T-cell (primary cell): ENCODE measurements at regions not wholly inside any gene's neighbourhood (a gene's known extent, or its start where the extent isn't known, plus 50 kb on each side); places are given as distances from the start of the nearest gene placed in this dataset.
"Not testable (repeated sequence)": the region's sequence is repeated elsewhere in the genome, so short reads cannot be mapped to it uniquely, and the experiment has no call there.

Source experiments
- ATAC-seq, 4 experiments: fragments of 200-7000 bp in 3 of 4; fragments of 150-1000 bp in 1 of 4; cut with Tn5 transposase; replicated peaks in 1 of 4; 1 replicate in 3 of 4; 2 replicates in 1 of 4; pipeline ENCODE4 v1.10.0; 2021; ENCODE audit warnings: moderate library complexity in 3 of 4, mild to moderate bottlenecking in 2 of 4, moderate number of reproducible peaks in 1 of 4
- CTCF ChIA-PET, 2 donors: fragments of 300-600 bp; sonication (Branson Sonifier 250); formaldehyde crosslinking; loops; one replicate each; lab custom pipeline; 2022; ENCODE audit warnings: antibody characterized with exemption in 2 of 2; lab: Charles Lee
- POLR2A ChIA-PET, 2 donors: fragments of 300-600 bp; sonication (Branson Sonifier 250); formaldehyde crosslinking; loops; one replicate each; lab custom pipeline; 2022; ENCODE audit warnings: antibody characterized with exemption in 2 of 2; lab: Charles Lee
- DNase-seq, 35 experiments: peaks; one replicate each; pipeline versions ENCODE4 v3.0.0 to v3.0.0-alpha.2; 2013 to 2023
- H3K27ac ChIP-seq: one replicate; pipeline ENCODE4 v1.5.1; 2013; ENCODE audit warnings: low read length
- H3K27me3 ChIP-seq, 2 experiments: replicated peaks in 1 of 2; 1 replicate in 1 of 2; 2 replicates in 1 of 2; pipeline versions ENCODE4 v1.6.1 to v1.7.0; 2013; ENCODE audit warnings: low read length in 1 of 2, mixed read lengths in 1 of 2; ENCODE audit not compliant: control insufficient read depth in 2 of 2, insufficient read depth in 2 of 2; ENCODE audit errors: extremely low read depth in 1 of 2
- H3K36me3 ChIP-seq, 2 donors: 1 replicate in 1 of 2; 2 replicates in 1 of 2; pipeline versions ENCODE4 v1.6.1 to v1.7.0; 2013; ENCODE audit warnings: low read length in 1 of 2; ENCODE audit not compliant: control insufficient read depth in 2 of 2, insufficient read depth in 1 of 2; ENCODE audit errors: extremely low read depth in 1 of 2
- H3K4me1 ChIP-seq, 2 experiments: 1 replicate in 1 of 2; 2 replicates in 1 of 2; pipeline versions ENCODE4 v1.6.1 to v1.7.0; 2013; ENCODE audit warnings: low read length in 2 of 2, mixed read lengths in 1 of 2; ENCODE audit not compliant: insufficient read depth in 2 of 2, control insufficient read depth in 1 of 2; ENCODE audit errors: extremely low read depth in 1 of 2
- H3K4me3 ChIP-seq, 2 donors: 1 replicate in 1 of 2; 2 replicates in 1 of 2; pipeline versions ENCODE4 v1.5.1 to v1.7.0; 2013; ENCODE audit warnings: mild to moderate bottlenecking in 2 of 2, low read length in 1 of 2, moderate library complexity in 1 of 2; ENCODE audit not compliant: control insufficient read depth in 1 of 2; ENCODE audit errors: extremely low read depth in 1 of 2
- H3K9me3 ChIP-seq: 2 replicates; pipeline ENCODE4 v1.7.0; 2013
- H3K27ac Mint-ChIP-seq, 2 donors: one replicate each; pipeline ENCODE4 v1.8.0; 2020 to 2021; ENCODE audit warnings: mild to moderate bottlenecking in 2 of 2, mixed read lengths in 2 of 2
- H3K27me3 Mint-ChIP-seq, 2 donors: one replicate each; pipeline ENCODE4 v1.8.0; 2021 to 2022; ENCODE audit warnings: mixed read lengths in 2 of 2
- H3K36me3 Mint-ChIP-seq: one replicate; pipeline ENCODE4 v1.8.0; 2021; ENCODE audit warnings: mixed read lengths
- H3K4me1 Mint-ChIP-seq, 3 donors: one replicate each; pipeline ENCODE4 v1.8.0; 2020 to 2022; ENCODE audit warnings: mixed read lengths in 3 of 3, mild to moderate bottlenecking in 1 of 3
- H3K4me3 Mint-ChIP-seq, 3 donors: one replicate each; pipeline ENCODE4 v1.8.0; 2020 to 2022; ENCODE audit warnings: mild to moderate bottlenecking in 3 of 3, mixed read lengths in 3 of 3, moderate library complexity in 3 of 3
- H3K9me3 Mint-ChIP-seq, 3 donors: one replicate each; pipeline ENCODE4 v1.8.0; 2020 to 2022; ENCODE audit warnings: mixed read lengths in 3 of 3
- WGBS: methylation state at CpG from one replicate; pipeline ENCODE4 v1.1.5; 2013; ENCODE audit warnings: missing lambda C conversion rate; ENCODE audit not compliant: insufficient coverage; 5-methylcytosine and 5-hydroxymethylcytosine counted together

DNA sequence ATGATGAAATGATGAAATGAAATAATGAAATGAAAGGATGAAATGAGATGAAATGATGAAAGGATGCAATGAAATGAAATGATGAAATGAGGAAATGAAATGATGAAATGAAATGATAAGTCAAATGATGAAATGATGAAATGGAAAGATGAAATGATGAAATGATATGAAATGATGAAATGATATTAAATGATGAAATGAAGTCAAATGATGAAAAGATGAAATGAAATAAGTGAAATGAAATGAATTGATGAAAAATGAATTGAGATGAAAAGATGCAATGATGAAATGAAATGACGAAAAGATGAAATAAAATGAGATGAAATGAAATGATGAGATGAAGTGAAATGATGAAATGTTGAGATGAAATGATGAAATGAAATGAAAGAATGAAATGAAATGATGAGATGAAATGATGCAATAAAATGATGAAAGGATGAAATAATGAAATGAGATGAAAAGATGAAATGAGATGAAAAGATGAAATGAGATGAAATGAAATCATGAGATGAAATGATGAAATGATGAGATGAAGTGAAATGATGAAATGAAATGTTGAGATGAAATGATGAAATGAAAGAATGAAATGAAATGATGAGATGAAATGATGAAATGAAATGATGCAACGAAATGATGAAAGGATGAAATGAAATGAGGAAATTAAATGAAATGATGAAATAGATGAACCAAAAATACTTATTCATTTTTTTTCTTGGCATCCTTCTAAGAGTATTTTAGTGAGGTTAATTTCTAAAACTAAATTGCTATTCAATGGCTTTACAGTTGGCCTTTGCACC lies 139.8 kb upstream of the ERV3-1 start:
- ATAC-seq: not testable (repeated sequence)

DNA sequence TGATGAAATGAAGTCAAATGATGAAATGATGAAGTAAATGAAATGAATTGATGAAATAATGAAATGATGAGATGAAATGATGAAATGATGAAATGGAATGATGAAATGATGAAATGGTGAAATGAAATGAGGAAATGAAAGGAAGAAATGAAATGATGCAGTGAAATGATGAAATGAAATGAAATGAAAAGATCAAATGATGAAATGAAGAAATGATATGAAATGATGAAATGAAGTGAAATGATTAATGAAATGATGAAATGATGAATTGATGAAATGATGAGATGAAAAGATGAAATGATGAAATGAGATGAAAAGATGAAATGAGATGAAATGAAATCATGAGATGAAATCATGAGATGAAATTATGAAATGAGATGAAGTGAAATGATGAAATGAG lies 139.2 kb upstream of the ERV3-1 start:
- H3K9me3 Mint-ChIP-seq, POLR2A ChIA-PET, H3K4me3 Mint-ChIP-seq, H3K27me3 Mint-ChIP-seq, H3K36me3 Mint-ChIP-seq, DNase-seq, H3K4me1 Mint-ChIP-seq, H3K27ac ChIP-seq, H3K27ac Mint-ChIP-seq, H3K9me3 ChIP-seq, H3K4me3 ChIP-seq, H3K27me3 ChIP-seq, H3K36me3 ChIP-seq, ATAC-seq, CTCF ChIA-PET, H3K4me1 ChIP-seq: not testable (repeated sequence)

More for the DNA sequence above, 139.8 kb upstream of the ERV3-1 start:
- WGBS: no CpG with 5 or more reads among the region's 2 CpGs
- H3K27me3 Mint-ChIP-seq, DNase-seq, H3K9me3 ChIP-seq, H3K9me3 Mint-ChIP-seq, H3K27ac ChIP-seq, H3K4me3 ChIP-seq, H3K4me3 Mint-ChIP-seq, H3K36me3 ChIP-seq, H3K4me1 Mint-ChIP-seq, H3K27me3 ChIP-seq, POLR2A ChIA-PET, H3K4me1 ChIP-seq, H3K27ac Mint-ChIP-seq, CTCF ChIA-PET, H3K36me3 Mint-ChIP-seq: not testable (repeated sequence)

DNA sequence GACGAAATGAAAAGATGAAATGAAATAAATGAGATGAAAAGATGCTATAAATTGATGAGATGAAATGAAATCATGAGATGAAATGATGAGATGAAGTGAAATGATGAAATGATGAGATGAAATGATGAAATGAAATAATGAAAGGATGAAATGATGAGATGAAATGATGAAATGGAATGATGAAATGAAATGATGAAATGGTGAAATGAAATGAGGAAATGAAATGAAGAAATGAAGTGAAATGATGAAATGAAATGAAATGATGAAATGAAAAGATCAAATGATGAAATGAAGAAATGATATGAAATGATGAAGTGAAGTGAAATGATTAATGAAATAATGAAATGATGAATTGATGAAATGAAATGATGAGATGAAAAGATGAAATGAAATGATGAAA lies 138.5 kb upstream of the ERV3-1 start:
- ATAC-seq, H3K36me3 Mint-ChIP-seq, H3K27me3 ChIP-seq, H3K4me3 ChIP-seq, DNase-seq, H3K4me3 Mint-ChIP-seq, H3K27me3 Mint-ChIP-seq, H3K4me1 ChIP-seq, H3K4me1 Mint-ChIP-seq, H3K36me3 ChIP-seq, H3K27ac Mint-ChIP-seq, H3K9me3 Mint-ChIP-seq, H3K27ac ChIP-seq, POLR2A ChIA-PET, H3K9me3 ChIP-seq, CTCF ChIA-PET: not testable (repeated sequence)
- WGBS: 56% methylated on average over 1 of the region's 1 CpG

DNA sequence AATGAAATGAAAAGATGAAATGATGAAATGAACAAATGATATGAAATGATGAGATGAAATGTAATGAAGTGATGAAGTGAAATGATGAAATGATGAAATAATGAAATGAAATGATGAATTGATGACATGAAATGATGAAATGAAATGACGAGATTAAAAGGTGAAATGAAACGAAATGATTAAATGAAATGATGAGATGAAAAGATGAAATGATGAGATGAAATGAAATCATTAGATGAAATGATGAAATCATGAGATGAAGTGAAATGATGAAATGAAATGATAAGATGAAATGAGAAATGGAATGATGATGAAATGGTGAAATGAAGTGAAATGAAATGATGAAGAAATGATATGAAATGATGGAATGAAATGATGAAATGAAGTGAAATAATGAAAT lies 138.1 kb upstream of the ERV3-1 start:
- WGBS: 67% methylated on average over 2 of the region's 2 CpGs
- H3K9me3 Mint-ChIP-seq, ATAC-seq, H3K4me1 ChIP-seq, H3K36me3 Mint-ChIP-seq, H3K36me3 ChIP-seq, H3K4me3 ChIP-seq, H3K4me3 Mint-ChIP-seq, H3K27me3 Mint-ChIP-seq, H3K9me3 ChIP-seq, CTCF ChIA-PET, POLR2A ChIA-PET, DNase-seq, H3K27ac Mint-ChIP-seq, H3K27ac ChIP-seq, H3K4me1 Mint-ChIP-seq, H3K27me3 ChIP-seq: not testable (repeated sequence)

DNA sequence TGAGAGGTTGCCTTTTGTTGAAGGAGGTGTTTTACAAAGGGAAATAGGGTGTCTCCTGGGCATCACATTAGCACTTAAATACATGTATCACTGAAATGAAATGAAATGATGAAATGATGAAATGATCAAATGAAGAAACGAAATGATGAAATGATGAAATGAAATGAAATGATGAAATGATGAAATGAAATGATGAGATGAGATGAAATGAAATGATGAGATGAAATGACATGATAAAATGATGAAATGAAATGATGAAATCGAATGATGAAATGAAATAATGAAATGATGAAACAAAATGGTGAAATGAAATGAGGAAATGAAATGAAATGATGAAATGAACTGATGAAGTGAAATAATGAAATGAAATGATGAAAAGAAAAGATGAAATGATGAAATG lies 137.6 kb upstream of the ERV3-1 start:
- H3K9me3 ChIP-seq, H3K27ac ChIP-seq, CTCF ChIA-PET, H3K4me1 ChIP-seq, H3K4me1 Mint-ChIP-seq, H3K4me3 Mint-ChIP-seq, H3K36me3 ChIP-seq, H3K4me3 ChIP-seq, ATAC-seq, H3K27ac Mint-ChIP-seq, DNase-seq, H3K9me3 Mint-ChIP-seq, POLR2A ChIA-PET, H3K27me3 Mint-ChIP-seq, H3K27me3 ChIP-seq, H3K36me3 Mint-ChIP-seq: not testable (repeated sequence)
- WGBS: no CpG with 5 or more reads among the region's 2 CpGs

DNA sequence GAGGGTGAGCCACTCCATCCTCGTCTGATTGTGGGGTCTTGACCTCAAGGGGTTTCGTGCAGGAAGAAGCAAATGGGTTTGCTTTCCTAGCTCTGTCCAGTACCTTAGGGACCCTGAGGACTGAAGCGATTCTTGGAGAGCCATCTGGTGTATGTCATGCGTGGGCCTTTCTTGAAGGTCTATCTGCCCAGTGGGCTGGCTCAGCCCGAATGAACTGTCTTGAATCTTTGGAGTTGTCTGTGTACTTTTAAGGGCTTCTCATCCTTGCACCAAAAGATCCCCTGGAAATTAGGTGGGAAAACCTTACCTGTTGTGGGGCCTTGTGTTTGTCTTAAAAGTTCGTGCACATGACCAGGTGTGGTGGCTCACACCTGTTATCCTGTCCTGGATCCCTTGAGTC lies 135.4 kb upstream of the ERV3-1 start:
- DNase-seq, H3K4me3 ChIP-seq, H3K27me3 ChIP-seq, ATAC-seq, H3K27me3 Mint-ChIP-seq, H3K4me1 Mint-ChIP-seq, H3K27ac Mint-ChIP-seq, POLR2A ChIA-PET, H3K9me3 ChIP-seq, H3K27ac ChIP-seq, H3K9me3 Mint-ChIP-seq, H3K4me3 Mint-ChIP-seq, H3K4me1 ChIP-seq, CTCF ChIA-PET, H3K36me3 ChIP-seq, H3K36me3 Mint-ChIP-seq: not testable (repeated sequence)
- no CpG with 5 or more reads among the region's 6 CpGs for WGBS

DNA sequence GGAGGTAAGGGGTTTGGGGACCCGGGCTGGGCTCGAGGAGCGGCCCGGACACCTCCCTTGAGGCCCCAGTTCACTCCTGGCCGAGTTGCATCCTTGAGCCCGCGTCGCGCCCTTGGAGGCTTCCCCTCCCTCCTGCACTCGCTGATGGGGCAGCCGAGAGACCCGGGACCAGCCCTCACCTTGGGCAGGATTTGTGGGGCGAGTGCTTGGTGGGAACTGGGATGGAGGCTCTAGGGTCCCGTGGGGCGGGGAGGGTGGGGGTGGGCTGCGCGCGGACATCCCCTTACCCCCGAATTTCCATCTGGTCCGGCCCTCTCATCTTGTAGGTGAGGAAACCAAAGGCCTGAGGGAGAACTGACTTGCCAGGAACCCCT lies 134.9 kb upstream of the ERV3-1 start:
- H3K4me1 ChIP-seq, H3K27me3 Mint-ChIP-seq, POLR2A ChIA-PET, H3K4me3 ChIP-seq, H3K27ac Mint-ChIP-seq, H3K27me3 ChIP-seq, H3K4me3 Mint-ChIP-seq, H3K4me1 Mint-ChIP-seq, H3K27ac ChIP-seq, H3K36me3 ChIP-seq, ATAC-seq, DNase-seq, CTCF ChIA-PET, H3K9me3 Mint-ChIP-seq, H3K9me3 ChIP-seq, H3K36me3 Mint-ChIP-seq: not testable (repeated sequence)
- WGBS: no CpG with 5 or more reads among the region's 20 CpGs
